Middle frontal gyrus (tissue), 1 donor: ENCODE measurements at regions not wholly inside any gene's neighbourhood (a gene's known extent, or its start where the extent isn't known, plus 50 kb on each side); places are given as distances from the start of the nearest gene placed in this dataset.
"Not testable (repeated sequence)": the region's sequence is repeated elsewhere in the genome, so short reads cannot be mapped to it uniquely, and the experiment has no call there.

Experiments
- DNase-seq: peaks from one replicate; pipeline ENCODE4 v3.0.0-alpha.2; 2015; ENCODE audit warnings: low spot score; ENCODE audit errors: extremely low spot score

- no peak for DNase-seq
Measured at GRCh38 chr4:178140326-178140915, 698.2 kb upstream of the AGA start.

DNA sequence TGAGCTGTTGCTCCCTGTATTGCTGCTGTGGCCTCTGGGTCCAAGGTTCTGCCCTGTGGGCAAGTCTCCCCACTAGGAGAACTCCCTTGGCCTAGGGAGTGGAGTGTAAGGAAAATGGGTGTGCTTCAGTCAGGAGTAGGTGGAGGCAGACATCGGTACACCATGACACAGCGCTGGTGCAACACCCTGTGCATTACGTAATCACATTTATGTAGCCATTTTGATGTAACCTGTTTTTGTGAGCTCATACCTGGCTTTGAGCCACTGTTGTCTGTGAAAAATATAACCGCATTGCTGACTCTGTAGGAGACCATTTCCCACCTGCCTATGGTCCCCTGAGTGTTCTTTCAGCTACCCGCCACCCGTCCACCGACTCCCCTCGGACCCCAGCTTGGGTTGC lies 700.5 kb upstream of the AGA start:
- DNase-seq: no peak

DNA sequence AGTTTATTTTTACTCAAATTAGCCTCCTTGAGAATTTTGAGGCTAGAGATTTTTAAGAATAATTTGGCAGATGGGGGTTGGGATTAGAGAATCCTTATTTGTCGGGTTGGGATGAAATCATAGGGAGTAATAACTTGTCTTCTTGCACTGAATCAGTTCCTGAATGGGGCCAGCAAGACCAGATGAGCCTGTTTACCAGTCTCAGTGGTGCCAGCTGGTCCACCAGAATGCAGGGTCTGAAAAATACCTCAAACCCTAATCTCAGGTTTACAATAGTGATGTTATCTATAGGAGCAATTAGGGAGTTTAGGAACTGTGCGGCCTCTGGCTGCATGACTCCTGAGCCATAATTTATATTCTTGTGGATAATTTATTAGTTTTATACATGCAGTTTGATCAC lies 705.9 kb upstream of the AGA start:
- no peak for DNase-seq

GRCh38 chr4:178165251-178165950 lies 723.2 kb upstream of the AGA start:
- DNase-seq: no peak

- no peak for DNase-seq
Measured at GRCh38 chr4:178165951-178166308, 723.7 kb upstream of the AGA start.

GRCh38 chr4:178173771-178174170 lies 731.5 kb upstream of the AGA start:
- no peak for DNase-seq

DNA sequence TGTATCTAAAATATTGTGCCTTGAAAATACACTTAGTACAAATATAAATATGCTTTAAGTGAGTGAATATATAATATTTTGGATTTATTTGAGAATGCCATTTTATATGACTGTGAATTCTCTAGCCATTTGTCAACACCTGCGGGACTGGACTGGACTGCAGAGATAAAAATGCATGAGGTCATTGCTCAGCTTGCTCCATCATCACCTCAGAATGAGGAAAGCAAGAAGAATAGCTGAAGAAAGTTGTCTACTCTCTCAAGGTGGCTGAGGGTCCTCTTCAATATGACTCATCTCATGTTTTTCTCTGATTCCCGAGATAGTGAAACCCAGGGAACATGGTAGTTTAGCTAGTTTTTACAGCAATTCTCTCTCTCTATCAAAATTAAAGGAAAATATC lies 732.5 kb upstream of the AGA start:
- DNase-seq: no peak

DNA sequence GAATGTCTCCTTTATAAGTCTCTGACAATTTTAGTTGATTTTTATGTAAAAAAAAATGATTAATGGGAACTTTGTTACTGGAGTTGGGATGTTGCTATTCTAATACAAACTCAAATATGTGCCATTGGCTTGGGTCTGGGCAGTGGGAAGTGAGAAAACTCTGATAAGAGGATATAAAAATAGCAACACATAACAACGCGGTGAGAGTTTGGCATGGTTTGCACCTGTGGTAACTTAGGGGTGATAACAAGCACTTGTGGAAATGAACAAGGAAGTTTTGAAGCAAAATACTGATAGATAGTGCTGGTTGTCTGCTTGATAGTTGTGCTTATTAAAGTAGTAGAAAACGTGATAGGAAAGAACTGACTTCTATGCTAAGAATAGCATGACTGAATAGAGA lies 743.3 kb upstream of the AGA start:
- DNase-seq: no peak

- DNase-seq: no peak
Measured at GRCh38 chr4:178192611-178193010, 750.4 kb upstream of the AGA start.

- DNase-seq: no peak
Measured at GRCh38 chr4:178196751-178197374, 754.6 kb upstream of the AGA start.

DNA sequence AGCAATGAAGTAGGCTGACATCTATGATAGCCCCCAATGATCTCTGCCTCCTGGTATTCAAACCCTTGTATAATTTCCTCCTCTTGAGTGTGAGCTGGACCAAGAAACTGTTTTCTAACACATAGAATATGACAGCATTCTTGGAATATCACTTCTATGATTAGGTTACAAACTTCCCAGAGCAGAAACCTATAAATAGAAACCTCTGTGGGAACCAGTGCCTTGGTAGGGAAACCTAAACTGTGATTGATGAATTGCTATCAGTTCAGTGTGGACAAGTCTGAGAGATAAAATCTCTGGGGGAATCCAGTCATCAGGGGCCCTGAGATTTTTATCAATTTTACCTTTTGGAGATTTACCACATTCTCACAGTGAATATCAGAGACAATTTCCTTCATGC lies 756.5 kb upstream of the AGA start:
- no peak for DNase-seq

- DNase-seq: no peak
Measured at GRCh38 chr4:178202422-178202821, 760.2 kb upstream of the AGA start.

GRCh38 chr4:178205826-178206225 lies 763.6 kb upstream of the AGA start:
- DNase-seq: no peak

- no peak for DNase-seq
Measured at GRCh38 chr4:178215309-178215708, 773.1 kb upstream of the AGA start.

DNA sequence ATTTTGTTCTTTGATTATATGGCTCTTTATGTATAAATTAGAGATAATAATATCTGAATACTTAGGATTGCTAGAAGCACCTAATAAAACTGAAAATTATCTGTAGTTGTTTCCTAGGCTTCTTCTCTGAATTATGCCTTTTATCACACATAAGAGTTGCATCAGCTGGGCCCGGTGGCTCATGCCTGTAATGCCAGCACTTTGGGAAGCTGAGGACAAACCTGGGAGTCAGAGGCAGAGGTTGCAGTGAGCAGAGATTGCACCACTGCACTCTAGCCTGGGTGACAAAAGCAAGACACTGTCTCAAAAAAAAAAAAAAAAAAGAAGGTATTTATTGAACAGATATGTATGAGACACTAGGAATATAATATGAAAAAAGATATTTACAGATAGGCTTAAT lies 773.5 kb upstream of the AGA start:
- no peak for DNase-seq

DNA sequence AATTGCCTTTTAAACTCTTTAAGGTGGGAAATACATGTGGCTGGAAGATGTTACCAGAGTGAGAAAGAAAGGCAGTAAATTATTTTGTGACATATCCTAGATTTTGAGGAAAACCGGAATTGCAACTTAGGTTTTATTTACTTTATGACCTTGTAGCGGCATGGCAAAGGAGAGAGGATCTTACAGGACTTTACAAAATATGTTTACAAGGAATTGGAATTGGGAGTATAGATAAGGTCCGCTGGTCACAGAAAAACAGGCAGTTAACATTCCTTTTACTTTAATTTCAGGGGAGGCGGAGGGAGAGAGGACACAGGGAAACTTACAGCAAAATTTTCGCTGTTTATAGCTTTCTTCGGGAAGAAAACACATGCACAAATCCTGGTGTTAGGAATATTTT lies 784.2 kb upstream of the AGA start:
- DNase-seq: not testable (repeated sequence)

DNA sequence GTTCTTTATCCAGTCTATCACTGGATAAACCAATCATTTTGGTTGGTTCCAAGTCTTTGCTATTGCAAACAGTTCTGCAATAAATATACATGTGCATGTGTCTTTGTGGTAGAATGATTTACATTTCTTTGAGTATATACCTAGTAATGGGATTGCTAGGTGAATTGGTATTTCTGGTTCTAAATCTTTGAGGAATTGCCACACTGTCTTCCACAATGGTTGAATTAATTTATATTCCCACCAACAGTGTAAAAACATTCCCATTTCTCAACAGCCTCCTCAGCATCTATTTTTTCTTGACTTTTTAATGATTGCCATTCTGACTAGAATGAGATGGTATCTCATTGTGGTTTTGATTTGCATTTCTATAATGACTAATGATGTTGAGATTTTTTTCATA lies 791.7 kb upstream of the AGA start:
- no peak for DNase-seq

DNA sequence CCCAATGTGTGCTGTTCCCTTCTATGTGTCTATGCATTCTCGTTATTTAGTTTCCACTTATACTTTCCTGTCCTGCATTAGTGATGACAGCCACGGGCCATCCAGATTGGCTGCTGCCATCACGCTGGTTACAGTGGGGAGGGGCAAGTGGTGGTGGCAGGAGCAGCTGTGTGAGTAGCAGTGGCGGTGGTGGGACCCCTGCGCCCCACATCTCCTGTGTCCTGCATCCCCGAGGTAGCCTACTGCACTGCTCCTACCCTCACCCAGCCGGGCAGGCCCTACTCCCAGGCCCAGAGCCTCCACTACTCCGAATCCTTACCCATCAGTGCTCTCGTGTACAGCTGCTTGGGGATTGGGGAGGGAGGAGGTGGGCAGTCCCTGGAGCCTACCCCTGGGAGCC lies 798.7 kb upstream of the AGA start:
- DNase-seq: no peak

- no peak for DNase-seq
Measured at GRCh38 chr4:178241601-178242118, 799.4 kb upstream of the AGA start.

GRCh38 chr4:178242655-178243054 lies 800.4 kb upstream of the AGA start:
- no peak for DNase-seq

DNA sequence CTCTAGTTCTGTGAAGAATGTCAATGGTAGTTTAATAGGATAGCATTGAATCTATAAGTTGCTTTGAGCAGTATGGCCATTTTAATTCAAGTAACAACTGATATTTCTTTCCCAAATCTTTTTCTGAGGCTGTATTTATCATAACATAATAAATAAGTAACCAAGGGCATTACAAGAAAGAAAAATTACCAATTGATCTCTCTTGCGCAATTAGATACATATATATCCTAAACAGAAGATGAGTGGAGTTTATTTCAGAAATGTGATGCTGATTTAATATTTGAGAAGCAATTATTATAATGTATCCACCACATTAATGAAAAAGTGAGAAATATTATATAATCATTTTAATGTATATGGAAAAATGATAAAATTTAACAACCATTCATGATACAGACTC lies 802.5 kb upstream of the AGA start:
- DNase-seq: no peak

DNA sequence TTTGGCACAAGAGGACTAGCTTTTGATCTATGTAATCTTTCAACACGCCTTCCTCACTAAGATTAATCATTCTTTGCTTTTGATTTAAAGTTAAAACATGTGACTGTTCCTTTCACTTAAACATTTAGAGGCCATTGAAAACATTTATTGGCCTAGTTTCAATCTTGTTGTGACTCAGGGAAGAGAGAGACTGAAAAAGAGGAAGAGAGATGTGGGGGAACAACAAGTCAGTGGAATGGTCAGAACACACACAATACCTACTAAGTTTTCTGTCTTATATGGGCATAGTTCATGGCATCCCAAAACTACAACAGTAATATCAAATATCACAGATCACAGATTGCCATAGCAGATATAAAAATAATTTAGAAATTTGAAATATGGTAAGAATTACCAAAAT lies 812.9 kb upstream of the AGA start:
- no peak for DNase-seq

DNA sequence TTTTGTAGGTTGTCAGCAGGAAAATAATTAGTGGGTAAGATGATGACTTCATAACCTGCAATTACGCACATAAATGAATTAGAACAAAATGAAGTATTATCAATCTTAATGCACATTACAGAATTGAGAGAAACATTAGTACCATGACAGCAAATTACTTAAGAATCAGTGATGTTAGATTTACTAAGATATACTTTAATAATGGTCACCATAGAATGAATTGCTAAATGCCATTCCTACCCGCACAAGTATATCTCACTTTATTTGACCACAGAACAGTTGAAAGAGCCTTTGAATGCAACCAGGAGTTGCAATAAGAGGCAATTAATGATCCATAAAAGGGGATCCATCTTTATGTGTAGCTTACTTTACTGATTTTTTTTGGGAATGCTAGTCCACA lies 816.4 kb upstream of the AGA start:
- no peak for DNase-seq
